Sigmoid colon (tissue), 6 donors: ENCODE measurements at regions not wholly inside any gene's neighbourhood (a gene's known extent, or its start where the extent isn't known, plus 50 kb on each side); places are given as distances from the start of the nearest gene placed in this dataset.

Experiments used
- DNase-seq: peaks from one replicate; pipeline ENCODE4 v3.0.0-alpha.2; 2019
- H3K27ac ChIP-seq, 4 donors: fragments of 200-600 bp; sonication (generic); one replicate each; pipeline ENCODE4 v1.5.1; 2016 to 2019; ENCODE audit warnings: mild to moderate bottlenecking in 1 of 4
- H3K27me3 ChIP-seq, 3 donors: fragments of 200-600 bp; sonication (generic); one replicate each; pipeline ENCODE4 v1.5.1; 2019; ENCODE audit warnings: mild to moderate bottlenecking in 1 of 3
- H3K36me3 ChIP-seq, 4 donors: fragments of 200-600 bp; sonication (generic); one replicate each; pipeline ENCODE4 v1.5.1; 2016 to 2019
- H3K4me1 ChIP-seq, 4 donors: fragments of 200-600 bp; sonication (generic); one replicate each; pipeline ENCODE4 v1.5.1; 2017 to 2019
- H3K4me3 ChIP-seq, 4 donors: fragments of 200-600 bp; sonication (generic); one replicate each; pipeline ENCODE4 v1.5.1; 2017 to 2019; ENCODE audit warnings: mild to moderate bottlenecking in 2 of 4, moderate library complexity in 1 of 4
- H3K9me3 ChIP-seq, 4 donors: fragments of 200-600 bp in 3 of 4; sonication (generic) in 3 of 4; one replicate each; pipeline versions ENCODE4 v1.5.1 to v1.6.1; 2013 to 2019
- CTCF ChIP-seq, 4 experiments: fragments of 450-650 bp in 3 of 4; fragments of 200-600 bp in 1 of 4; IDR thresholded peaks; one replicate each; pipeline ENCODE4 v1.5.1; 2016 to 2019; ENCODE audit warnings: antibody characterized with exemption in 4 of 4, mild to moderate bottlenecking in 3 of 4, moderate library complexity in 2 of 4
- EP300 ChIP-seq, 4 donors: sonication (generic); formaldehyde crosslinking; IDR thresholded peaks; one replicate each; pipeline ENCODE4 v1.6.1; 2017; ENCODE audit warnings: antibody characterized with exemption in 4 of 4
- POLR2A ChIP-seq, 2 donors: fragments of 450-650 bp; IDR thresholded peaks; one replicate each; pipeline ENCODE4 v1.6.1; 2016; ENCODE audit warnings: antibody characterized with exemption in 2 of 2, mild to moderate bottlenecking in 2 of 2, moderate library complexity in 2 of 2
- POLR2AphosphoS5 ChIP-seq, 4 donors: sonication (generic); formaldehyde crosslinking; IDR thresholded peaks; one replicate each; pipeline ENCODE4 v1.6.1; 2017; ENCODE audit warnings: antibody characterized with exemption in 4 of 4
- WGBS, 2 donors: extraction: QIAGEN DNeasy Blood & Tissue Kit; methylation state at CpG; one replicate each; pipeline ENCODE4 v1.1.7; 2013; 5-methylcytosine and 5-hydroxymethylcytosine counted together
- intact Hi-C: fragments of 100-400 bp; cut with DNase I; formaldehyde crosslinking; loops from one replicate; pipeline ENCODE4 v1.15.1; 2023
- donor health status: healthy with polysubstance abuse.
- donor health status: healthy.

GRCh38 chr2:79387431-79387830 is 125.4 kb upstream of the CTNNA2 start:
- intact Hi-C loops, result no loop called here
- no peak overlapping the region for H3K4me3 ChIP-seq
- TF ChIP-seq POLR2AphosphoS5 (IDR thresholded peaks at IDR 0.05) (no peak), POLR2A (IDR thresholded peaks at IDR 0.05) (no peak), EP300 (IDR thresholded peaks at IDR 0.05) (no peak), CTCF (IDR thresholded peaks at IDR 0.05) (no peak)

GRCh38 chr2:79383681-79384080 is 129.2 kb upstream of the CTNNA2 start:
- DNase-seq, result no peak
- intact Hi-C loops, result no loop called here
- TF ChIP-seq EP300 (IDR thresholded peaks at IDR 0.05) (no peak), CTCF (IDR thresholded peaks at IDR 0.05) (no peak), POLR2AphosphoS5 (IDR thresholded peaks at IDR 0.05) (no peak), POLR2A (IDR thresholded peaks at IDR 0.05) (no peak)

More at GRCh38 chr2:79387431-79387830, 125.4 kb upstream of the CTNNA2 start:
- Histone ChIP-seq H3K27ac (no peak overlapping the region), H3K27me3 (no peaks in the 10 kb centered on the region), H3K36me3 (no peaks in the 10 kb centered on the region), H3K4me1 (no peaks in the 10 kb centered on the region), H3K9me3 (no peaks in the 10 kb centered on the region)
- WGBS, 2 donors, result 90 to 91% methylated on average over 4 of the region's 4 CpGs
- DNase-seq, result no peak

GRCh38 chr2:79375817-79376216 is 137.0 kb upstream of the CTNNA2 start:
- Histone ChIP-seq H3K9me3 (peaks cover 0 to 6% (median 0%) of the 10 kb centered on the region in 4 donors), H3K27ac (no peak overlapping the region), H3K27me3 (no peaks in the 10 kb centered on the region), H3K4me3 (no peak overlapping the region), H3K4me1 (no peaks in the 10 kb centered on the region), H3K36me3 (no peaks in the 10 kb centered on the region)
- intact Hi-C loops, result no loop called here
- no peak for DNase-seq
- whole genome bisulfite sequencing, 2 donors, result 74 to 77% methylated on average over 4 of the region's 4 CpGs
- no peak for TF ChIP-seq CTCF (IDR thresholded peaks at IDR 0.05)
- TF ChIP-seq POLR2AphosphoS5 (IDR thresholded peaks at IDR 0.05), result no peak
- no peak for TF ChIP-seq POLR2A (IDR thresholded peaks at IDR 0.05)
- no peak for TF ChIP-seq EP300 (IDR thresholded peaks at IDR 0.05)

More at GRCh38 chr2:79383681-79384080, 129.2 kb upstream of the CTNNA2 start:
- no peak overlapping the region for H3K27ac ChIP-seq
- no peaks in the 10 kb centered on the region for H3K9me3 ChIP-seq
- no peak overlapping the region for H3K4me3 ChIP-seq
- no peaks in the 10 kb centered on the region for H3K36me3 ChIP-seq
- H3K27me3 ChIP-seq, result no peaks in the 10 kb centered on the region
- 56 to 61% methylated on average over 1 of the region's 1 CpG for WGBS, 2 donors
- no peaks in the 10 kb centered on the region for H3K4me1 ChIP-seq

GRCh38 chr2:79373358-79374130 is 139.3 kb upstream of the CTNNA2 start:
- H3K9me3 ChIP-seq, result peaks cover 0 to 6% (median 0%) of the 10 kb centered on the region in 4 donors
- H3K27ac ChIP-seq, result no peak overlapping the region
- no peak for DNase-seq
- intact Hi-C loops, result no loop called here
- no peaks in the 10 kb centered on the region for H3K36me3 ChIP-seq
- no peak overlapping the region for H3K4me3 ChIP-seq
- no peak for TF ChIP-seq POLR2A (IDR thresholded peaks at IDR 0.05)
- 27 to 47% methylated on average over 3 to 4 of the region's 4 CpGs for WGBS, 2 donors
- H3K4me1 ChIP-seq, result no peaks in the 10 kb centered on the region
- no peaks in the 10 kb centered on the region for H3K27me3 ChIP-seq

GRCh38 chr2:79370976-79371538 is 141.8 kb upstream of the CTNNA2 start:
- Histone ChIP-seq H3K4me3 (no peak overlapping the region), H3K4me1 (no peaks in the 10 kb centered on the region), H3K36me3 (no peaks in the 10 kb centered on the region), H3K9me3 (no peaks in the 10 kb centered on the region), H3K27me3 (no peaks in the 10 kb centered on the region), H3K27ac (no peak overlapping the region)
- no peak for TF ChIP-seq POLR2A (IDR thresholded peaks at IDR 0.05)
- no peak for TF ChIP-seq EP300 (IDR thresholded peaks at IDR 0.05)
- no peak for TF ChIP-seq CTCF (IDR thresholded peaks at IDR 0.05)
- no peak for TF ChIP-seq POLR2AphosphoS5 (IDR thresholded peaks at IDR 0.05)
- 52 to 69% methylated on average over 8 of the region's 8 CpGs for WGBS, 2 donors
- DNase-seq, result no peak
- intact Hi-C loops, result no loop called here
